ENCODE measurements at regions not wholly inside any gene's neighbourhood (a gene's known extent, or its start where the extent isn't known, plus 50 kb on each side); places are given as distances from the start of the nearest gene placed in this dataset.
A peak's percentile ranks its signal among the peaks of the same experiment; 100 is the strongest.

DNA sequence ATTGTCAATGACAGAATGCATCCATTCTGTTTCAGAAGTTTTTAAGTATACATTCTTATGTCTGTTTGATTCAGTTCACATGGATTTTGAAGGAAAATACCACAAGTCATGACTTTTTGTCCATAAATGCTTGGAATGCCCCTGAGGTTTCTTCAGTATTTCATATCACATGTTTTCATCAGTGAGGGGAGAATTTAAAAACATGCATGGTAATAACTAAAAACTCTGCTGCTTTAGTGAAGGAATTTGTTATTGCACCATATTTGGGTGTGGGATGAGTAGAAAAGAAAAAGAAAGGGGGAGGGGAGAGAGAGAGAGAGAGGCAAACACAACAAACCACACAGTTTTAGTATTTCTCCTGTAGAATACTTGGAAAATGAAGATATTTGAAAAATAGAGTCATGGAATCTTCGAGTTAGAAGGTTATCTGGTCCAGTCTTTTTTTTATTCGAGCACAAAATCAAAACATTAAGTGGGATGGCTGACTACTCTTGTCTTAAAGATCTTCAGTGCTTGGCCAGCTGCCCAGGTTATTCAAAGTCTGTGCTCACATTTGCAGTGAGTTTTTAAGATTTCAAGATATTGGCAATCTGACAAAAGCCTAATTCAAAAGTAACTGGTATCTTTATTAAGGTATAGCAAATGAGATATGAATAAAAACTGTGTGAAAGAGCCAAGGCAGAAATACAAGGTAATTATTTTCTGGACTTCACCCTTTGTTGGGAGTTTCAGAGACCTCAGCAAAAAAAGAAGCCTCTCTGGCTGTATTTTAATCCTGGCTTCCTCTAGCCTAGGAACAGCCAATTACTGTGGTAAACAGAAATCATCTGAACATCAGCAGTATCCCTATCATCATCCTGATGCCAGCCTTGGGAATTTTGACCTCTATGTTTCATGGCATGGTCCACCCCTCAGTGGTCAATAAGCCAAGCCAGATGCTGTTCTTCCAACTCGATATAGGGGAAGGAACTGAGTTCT, 687.9 kb upstream of the CITED2 start:
- DNase-seq = peak; percentile 23

DNA sequence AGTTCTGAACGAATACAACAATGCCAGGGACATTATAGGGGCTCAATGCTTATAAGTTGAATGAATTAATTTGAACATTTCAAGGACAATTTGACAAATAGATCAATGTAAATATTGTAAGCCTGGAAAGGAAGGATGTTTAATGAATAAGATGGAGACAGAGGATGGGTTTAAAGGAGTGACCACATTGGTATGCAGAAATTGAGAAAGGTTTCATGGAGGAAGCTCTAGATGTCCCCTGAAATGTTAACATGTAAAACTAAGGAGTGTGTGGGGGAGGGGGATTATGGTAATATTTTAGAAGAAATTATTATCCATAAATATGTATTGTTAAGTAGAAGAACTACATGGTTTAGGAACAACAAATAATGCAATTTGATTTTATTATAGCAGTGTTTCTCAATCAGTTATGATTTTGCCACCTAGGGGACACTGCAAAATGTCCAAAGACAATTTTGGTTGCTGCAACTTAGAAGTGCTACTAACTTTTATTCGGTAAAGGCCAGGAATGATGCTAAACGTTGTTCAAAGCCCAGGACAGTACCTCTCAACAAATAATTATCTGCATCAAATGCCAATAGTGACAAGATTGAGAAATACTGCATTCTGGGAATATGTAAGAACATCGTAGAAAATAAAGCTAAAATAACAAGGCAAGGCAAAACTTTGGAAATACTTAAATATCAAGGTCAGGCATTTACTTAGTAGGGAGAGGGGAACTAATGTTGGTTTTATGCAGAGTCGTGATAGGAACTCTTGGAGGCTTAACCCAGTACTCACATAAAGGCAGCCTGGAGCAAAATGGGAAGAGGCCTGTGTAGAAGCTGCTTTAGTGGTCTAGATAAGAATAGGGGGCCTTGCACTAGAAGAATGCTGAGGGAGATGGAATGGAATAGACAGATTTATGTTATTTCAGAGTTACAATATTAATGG, 686.9 kb upstream of the CITED2 start:
- no peak for DNase-seq

DNA sequence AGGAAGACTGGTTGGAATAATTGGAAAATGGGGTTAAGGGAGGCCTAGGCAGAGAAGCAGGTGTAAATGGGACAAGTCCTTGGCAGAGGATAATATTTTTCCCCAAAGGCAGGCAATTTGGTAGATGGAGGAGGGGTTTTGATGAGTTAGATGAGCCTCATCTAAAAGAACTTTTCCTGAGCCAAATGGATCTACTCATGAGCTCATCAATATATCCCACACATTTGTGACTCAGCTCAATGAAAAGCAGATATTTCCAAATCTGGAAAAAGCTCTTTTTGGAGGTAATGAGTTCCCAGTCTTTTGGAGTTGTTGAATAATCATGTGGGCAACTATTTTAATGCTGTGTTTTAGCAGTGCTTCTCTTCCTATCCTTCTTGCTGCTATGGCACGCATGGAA, 685.5 kb upstream of the CITED2 start:
- no peak for DNase-seq

DNA sequence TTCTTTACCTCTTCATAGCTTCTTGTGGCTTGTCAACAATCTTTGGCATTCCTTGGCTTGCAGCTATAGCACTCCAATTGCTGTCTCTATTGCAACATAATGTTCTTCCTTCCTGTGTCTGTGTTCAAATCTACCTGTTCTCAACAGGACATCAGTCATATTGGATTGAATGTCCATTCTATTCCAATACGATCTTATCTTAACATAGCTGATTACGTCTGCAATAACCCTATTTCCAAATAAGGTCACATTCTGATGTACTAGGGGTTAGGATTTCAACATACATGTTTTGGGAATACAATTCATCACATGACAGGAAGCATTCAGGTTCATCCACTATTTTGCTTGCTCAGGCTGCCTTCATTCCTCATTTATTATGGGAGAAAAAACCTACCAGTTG, 684.4 kb upstream of the CITED2 start:
- DNase-seq = no peak

DNA sequence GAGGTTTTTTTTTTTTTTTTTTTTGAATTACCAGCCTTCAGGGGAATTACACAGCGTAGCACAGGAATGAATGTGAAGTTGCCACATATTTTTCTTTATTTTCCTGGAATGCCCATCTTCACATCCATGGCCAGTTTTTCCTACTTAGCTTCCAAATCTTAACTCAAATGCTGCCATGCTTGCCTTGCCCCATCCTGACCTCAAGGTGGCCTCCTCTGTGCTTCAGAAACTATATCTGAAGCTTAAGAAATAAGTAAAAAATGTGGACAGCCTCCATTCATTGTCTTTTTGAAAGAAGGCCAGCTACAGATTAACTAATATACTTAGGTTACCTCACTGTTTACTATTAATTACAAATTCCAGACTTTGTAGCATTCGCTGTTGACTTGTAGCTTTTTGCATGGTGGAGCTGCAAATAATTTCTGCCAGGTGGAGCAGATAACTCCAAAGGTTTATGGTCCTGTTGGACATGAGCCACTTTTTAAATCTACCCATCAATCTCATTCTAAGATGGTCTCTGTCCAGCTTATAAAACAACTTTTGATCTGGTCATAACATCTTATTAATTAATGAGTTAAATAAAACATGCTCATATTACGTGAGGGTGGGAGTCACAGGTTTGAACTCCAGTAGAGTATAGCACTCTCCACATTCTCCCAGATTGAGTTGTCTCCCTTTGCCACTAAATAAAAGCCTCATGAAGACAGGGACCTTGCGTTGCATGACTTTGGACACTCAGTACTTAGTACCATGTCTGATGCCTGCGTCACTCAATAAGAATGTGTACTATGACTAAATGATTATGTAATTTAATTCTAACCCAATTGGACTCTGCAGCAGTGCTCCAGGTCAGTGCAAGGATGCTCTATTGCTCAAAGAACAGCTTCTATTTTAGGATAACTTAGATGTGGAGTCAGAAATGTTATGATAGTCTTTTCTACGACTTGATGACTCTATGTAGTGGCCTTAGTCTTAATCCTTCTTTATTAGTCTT, 678.6 kb upstream of the CITED2 start:
- peak; percentile 6 for DNase-seq

DNA sequence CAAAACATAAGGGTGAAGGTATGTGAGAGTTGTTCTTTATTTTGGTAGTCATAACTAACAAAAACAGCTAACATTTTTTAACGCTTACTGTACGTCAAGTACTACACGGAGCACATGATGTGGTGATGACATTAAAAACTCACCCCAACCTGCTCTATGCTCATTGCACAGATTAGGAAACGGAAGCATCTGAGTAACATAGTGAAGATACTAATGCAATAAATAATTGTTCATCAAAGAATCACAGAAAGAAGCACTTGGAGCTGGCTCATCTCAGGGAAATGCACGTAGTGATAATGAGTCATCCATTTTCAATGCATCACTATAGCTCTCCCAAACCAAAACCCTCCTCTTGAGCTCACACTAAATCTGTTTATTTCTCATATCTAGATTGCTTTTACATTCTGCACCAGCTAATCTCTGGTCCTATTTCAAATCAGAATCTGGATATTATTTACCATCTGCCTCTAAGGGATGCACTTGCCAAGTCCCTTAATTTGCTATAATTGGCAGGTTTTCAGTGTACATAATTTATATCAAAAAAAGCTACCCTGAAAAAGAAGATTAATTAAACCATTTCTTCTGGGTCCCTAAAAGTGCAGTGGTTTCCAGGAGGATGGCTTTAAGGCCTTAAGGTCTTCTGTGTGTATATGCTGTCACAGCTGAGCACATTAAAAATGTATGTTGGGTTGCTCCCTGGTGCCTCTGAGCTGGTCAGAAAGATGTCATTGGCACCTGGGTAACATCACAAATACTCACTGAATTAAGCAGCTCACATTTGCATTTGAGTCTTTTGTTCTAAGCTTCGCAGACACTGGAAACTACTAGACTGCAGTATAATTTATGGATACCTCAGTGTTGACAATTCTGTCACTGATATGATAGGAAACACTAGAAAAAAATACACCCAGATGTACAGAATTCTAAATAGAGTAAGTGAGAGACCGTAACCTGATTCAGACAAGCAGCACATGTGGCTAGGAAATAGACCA, 677.4 kb upstream of the CITED2 start:
- no peak for DNase-seq

DNA sequence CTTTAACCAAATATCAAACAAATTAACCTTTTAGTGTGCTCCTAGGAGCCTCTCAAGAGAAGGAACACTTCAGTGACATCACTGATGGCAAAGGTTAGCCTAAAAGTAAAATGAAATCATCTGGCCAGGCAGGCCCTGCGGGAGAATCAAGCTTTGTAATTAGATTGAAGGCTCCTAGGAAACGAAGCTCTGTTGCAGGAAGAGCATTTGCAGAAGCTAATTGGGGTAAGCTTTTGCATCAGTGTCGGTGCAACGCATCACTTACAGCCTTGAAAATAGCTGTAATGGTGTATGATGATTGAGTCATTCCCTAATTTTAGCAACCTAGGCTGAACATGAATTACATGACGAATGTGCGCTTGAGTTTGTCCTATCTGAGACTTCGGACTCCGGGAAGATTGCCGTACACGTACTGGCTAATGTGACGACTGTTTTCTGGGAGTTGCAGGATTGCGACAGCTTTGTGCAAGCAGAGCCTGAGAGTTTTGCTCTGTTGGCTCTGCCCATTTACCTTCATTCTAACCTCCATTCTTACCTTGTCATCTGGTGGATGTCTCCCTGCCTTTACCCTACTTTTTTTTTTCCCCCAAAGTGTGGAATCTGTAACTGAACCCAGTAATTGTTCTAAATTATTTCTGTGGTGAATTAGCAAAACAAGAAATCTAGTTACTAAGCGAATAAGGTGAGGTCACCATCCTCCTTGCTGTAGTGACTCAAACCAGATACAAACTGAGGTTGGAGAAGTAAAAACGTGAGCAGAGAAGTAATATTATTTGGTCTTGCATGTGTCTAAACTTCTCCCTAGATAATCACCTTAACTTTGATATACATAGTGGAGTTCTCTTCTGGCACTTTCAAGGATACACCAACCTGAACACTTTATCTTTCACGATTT, 675.9 kb upstream of the CITED2 start:
- DNase-seq = no peak

DNA sequence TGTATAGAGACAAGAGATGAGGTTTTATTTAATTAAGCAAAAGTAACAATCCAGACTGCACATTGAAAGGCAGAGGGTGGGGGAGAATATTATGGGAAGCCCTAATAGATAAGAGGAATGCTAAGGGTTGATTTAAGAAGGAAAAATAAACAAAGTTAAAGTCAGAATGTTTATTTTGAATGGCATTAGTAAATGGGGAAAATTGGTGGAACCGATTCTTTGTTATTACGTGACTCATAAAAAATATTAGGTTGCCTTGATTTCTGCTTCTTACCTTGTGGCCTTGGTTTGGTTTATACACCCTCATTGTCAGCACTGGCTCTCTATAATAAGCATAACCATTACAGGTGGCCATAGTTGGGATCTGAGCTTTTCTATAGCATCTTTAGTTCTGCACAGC, 674.8 kb upstream of the CITED2 start:
- no peak for DNase-seq

DNA sequence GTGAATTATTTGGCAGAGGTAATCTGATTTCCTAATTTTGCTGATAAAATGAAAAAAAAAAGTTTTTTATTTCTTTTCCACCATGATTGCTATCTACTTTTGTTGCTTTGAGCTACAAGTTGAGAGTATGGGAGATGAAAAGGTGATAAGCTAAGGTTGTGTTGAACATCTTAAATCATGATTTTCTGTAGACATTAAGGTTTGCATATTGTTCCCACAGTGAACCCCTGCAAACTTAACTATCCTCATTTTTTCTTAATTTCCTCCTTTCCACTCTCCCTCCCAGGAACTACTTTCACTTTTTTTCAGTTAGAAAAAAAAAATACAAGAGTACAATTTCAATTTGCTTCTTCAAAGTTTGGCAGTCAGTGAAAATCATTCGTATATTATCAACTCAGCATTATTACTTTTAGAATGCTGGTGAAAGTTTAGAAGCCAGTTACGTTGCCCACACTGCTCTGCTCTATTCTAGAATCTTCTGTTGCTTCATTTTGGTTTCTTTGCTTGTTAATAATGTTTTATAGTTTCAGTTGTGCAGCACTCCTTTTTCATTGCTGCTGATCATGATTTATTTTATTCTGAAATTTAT, 673.8 kb upstream of the CITED2 start:
- no peak for DNase-seq

DNA sequence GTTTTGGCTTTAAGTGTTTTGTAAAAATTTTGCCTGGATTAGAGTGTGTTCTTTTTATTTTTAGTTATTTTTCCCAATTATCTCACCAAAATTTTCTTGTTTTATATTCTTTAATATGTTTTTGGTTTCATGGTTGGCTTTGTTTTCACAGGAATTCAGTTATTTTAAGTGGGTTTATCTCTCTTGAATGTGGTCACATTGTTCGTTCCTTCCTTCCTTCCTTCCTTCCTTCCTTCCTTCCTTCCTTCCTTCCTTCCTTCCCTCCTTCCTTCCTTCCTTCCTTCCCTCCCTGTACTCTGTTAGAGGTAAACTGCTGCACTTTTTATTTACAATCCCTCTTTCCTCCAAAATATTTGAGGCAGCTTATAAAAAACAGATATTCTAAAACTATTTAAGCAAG, 672.9 kb upstream of the CITED2 start:
- DNase-seq = no peak

DNA sequence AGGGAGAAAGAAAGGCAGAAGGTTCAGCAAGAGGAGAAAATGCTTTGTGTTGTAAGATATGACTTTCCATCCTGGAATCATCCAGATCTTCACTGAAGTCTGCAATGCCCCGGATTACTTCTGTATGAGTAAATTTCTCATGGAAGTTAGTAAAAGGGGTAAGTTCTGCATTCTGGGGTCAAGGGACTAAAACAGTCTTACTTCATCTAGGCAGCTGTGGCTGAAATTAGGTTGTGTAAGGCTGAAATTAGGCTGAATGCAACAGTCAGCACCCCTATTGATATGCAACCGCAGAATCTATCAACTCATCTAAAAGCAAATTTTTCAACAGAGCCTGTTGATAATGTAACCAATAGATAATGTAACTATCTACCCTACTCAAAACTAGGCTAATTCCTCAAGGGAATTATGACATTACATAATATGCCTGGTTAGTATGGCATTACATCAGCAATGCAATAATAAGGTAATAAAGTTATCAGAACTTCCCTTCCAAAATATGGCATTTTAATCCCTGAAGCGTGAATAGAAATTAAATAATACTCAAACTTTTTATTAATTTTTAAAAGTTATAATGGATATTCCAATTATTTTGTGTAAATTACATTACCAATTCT, 671.7 kb upstream of the CITED2 start:
- DNase-seq = no peak

DNA sequence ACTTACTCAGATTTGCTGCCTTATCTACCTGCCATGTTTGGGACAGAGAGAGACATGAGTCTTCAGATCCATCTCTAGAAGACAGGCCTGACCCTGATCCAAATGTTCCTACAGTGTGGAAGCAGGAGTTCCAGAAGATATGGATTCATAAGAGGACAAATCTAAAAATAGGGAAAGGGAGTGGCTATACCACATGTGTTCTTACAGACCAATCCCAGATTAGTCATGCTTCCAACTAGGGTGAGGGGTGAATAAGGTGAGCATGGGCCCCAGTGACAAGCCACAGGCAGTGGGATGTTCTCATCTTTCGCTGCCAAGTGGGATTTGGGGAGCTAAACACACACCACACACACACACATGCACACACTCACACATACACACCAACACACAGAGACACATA, 670.7 kb upstream of the CITED2 start:
- DNase-seq = no peak

DNA sequence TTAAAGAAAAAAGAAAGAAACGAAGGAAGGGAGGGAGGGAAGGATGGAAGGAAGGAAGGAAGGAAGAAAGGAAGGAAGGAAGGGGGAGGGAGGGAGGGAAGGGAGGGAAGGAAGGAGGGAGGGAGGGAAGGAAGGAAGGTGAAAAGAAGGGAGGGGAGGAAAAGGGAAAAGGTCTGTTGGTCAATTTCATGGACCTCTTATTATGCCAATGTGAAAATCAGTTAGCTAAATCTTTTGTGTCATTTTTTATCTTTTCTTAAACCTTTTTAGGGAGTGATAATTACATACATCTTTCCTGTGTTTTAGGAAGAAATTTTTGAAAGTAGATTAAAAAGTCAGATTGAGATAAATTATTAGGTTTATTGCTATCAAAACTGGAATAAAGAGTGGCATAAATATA, 670.2 kb upstream of the CITED2 start:
- no peak for DNase-seq

DNA sequence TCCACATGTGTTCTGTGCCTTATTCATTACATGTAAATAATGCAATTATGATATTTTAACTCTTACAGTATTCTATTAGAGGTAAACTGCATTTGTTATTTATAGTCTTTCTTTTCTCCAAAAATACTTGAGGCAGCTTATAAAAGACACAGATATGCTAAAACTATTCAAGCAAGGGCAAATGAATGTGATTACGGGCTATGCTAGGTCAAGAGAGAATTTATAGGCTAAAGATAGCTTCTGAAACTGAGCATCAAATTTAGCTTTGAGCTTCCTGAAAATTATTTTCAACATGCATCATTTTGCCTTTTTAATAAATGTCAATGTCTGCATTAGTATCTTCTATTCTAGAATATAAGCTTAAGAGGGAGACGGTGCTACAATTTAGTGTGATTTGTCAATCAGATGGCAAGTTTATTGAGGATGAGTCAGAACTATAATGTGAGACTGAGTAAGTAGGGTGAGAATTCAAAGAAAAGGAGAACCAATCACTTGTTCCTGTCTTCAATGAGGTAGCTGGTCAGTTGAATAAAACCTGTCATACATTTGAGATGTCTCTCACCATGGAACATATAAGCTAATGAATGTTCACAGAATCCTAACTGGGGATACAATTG, 669.4 kb upstream of the CITED2 start:
- DNase-seq = no peak

DNA sequence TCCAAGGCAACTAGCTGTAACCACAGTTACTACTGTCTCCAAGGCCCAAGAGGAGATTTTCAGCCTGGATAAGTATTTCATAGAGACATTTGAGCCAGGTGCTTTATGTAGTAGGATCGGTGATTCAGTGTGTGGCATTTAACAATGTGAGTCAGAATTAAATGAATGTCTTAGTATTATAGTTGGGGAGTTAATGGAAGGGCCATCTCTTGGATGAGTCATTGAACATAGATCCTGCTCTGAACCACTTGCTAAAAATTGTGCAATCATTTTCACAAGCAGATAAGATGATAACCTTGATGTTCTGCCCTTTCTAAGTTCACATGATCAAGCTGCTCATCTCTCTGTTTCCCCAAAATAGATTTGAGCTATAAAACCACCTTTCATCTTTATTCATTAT, 668.9 kb upstream of the CITED2 start:
- peak; percentile 5 for DNase-seq

DNA sequence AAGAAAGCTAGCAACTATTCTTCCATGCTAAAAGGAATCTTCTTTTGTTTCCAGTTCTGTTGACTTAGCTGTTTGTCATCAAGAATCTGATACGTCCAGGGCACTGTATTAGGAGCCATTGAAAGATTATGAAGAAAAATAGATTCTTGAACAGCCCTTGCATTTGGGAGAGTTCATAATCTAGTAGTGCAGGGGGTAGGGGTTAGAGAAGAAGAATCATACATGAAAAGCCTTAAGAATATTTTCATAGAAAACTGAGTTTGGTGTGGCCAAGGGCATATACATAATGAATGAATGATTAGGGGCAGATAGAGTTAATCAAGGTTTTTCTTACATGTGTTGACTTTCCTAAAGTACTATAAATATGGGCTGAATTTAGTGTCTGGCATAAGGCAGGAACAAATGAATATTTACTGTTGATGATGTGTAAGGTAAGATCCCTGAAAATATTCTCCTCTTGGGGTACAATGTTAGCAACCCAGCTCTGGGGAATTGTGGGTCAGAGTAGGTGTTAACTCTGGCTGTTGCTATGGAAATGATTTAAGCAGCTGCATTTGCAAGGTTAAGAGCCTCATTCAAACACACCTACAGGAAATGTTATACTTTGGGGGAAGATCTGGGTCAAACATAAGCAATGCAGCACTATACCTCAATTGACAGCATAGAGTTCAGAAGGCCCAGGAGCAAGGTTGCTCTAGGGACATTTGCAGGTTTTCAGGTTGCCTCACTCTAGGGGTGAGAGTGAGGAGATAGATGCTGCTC, 667.3 kb upstream of the CITED2 start:
- DNase-seq = no peak

DNA sequence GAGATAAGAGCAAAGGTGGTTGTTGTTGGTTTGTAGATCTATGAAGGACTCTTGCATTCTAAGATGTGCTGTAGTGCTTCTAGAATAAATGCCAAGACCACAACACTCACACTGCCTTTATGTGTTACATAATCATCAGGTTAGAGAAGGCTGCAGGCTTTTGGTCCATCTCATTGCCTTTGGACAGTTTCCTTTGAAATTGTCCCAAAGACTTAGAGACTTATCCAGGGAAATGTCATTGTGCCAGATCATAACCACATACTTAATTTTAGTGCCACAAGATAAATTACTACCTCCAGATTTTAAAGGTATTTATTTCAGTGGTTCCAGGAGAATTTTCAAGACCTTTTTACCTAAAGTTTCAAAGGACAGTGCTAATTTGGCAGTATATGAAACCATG, 666.6 kb upstream of the CITED2 start:
- DNase-seq = no peak

DNA sequence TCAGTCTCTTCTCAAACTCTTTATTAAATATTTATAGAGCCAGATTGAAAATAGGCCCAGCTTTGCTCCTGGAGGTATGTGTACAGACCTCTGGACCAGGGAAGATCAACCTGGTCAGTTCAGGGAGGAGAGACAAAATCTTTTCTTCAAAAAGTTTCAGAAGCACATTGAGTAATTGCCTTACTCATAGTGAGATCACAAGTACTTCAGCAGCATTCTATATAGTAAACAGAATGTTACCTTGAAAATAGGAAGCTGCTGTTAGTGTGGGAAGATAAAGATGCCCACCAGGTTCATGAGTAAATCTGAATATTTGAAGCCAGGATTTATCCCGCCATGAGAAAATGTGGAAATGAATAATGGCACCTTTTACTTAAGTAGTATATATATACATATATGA, 665.9 kb upstream of the CITED2 start:
- no peak for DNase-seq

Data from hematopoietic multipotent progenitor cell treated with erythropoietin and hydrocortisone succinate and interleukin-3 and kit ligand, for 8 days (in vitro differentiated cells).